ACC112 (cell line): ENCODE measurements at regions not wholly inside any gene's neighbourhood (a gene's known extent, or its start where the extent isn't known, plus 50 kb on each side); places are given as distances from the start of the nearest gene placed in this dataset.
A peak's percentile ranks its signal among the peaks of the same experiment; 100 is the strongest.

Experiments used
- H2AFZ ChIP-seq: fragments of 200-600 bp; sonication (generic); one replicate; pipeline ENCODE4 v1.6.0; 2017; ENCODE audit warnings: antibody characterized with exemption, low read length; ENCODE audit not compliant: unreplicated experiment
- H3K27ac ChIP-seq: fragments of 200-600 bp; sonication (generic); 2 replicates; pipeline ENCODE4 v1.5.1; 2014; ENCODE audit warnings: low read depth, mild to moderate bottlenecking, antibody characterized with exemption, low read length, moderate library complexity
- H3K27me3 ChIP-seq: fragments of 200-600 bp; sonication (generic); 2 replicates; pipeline ENCODE4 v1.6.1; 2014; ENCODE audit warnings: mild to moderate bottlenecking, antibody characterized with exemption, low read length, moderate library complexity, mixed read lengths; ENCODE audit not compliant: insufficient read depth
- H3K36me3 ChIP-seq: fragments of 200-600 bp; sonication (generic); 2 replicates; pipeline ENCODE4 v1.6.1; 2016; ENCODE audit warnings: mild to moderate bottlenecking, antibody characterized with exemption, low read length, moderate library complexity, mixed read lengths; ENCODE audit not compliant: insufficient read depth
- H3K4me1 ChIP-seq: fragments of 200-600 bp; sonication (generic); one replicate; pipeline ENCODE4 v1.6.1; 2016; ENCODE audit warnings: low read length, mixed read lengths; ENCODE audit not compliant: insufficient read depth, unreplicated experiment, control insufficient read depth
- H3K4me3 ChIP-seq: fragments of 200-600 bp; sonication (generic); 2 replicates; pipeline ENCODE4 v1.5.1; 2014; ENCODE audit warnings: mild to moderate bottlenecking, low read depth, low read length
- H3K79me2 ChIP-seq: fragments of 200-600 bp; sonication (generic); one replicate; pipeline ENCODE4 v1.6.0; 2016; ENCODE audit warnings: low read length; ENCODE audit not compliant: control insufficient read depth, unreplicated experiment, insufficient read depth

DNA sequence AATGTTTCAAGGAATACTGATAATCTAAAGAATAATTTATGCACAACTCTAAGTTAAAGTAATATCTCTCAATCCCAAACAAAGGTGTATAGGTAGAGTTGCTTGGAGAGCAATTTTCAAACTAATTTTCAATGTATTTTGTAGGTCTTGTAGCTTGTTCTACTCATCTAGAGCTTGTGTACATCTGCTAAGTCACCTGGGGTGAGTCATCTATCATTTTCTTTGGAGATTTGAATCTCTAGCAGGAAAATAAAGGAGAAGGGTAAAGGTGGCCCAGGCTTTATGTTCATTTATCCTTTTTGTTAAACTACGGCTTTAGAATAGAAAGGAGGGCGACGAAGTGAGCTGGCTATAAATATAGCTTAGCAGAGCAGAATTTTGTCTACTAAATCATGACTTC is 76.8 kb upstream of the THUMPD2 start:
- Histone ChIP-seq H3K27ac (no peak overlapping the region), H3K27me3 (0 out of 2 replicates have a peak, but pooled peaks cover 2% of the 10 kb centered on the region), H3K4me1 (no peaks in the 10 kb centered on the region), H2AFZ (no peak overlapping the region), H3K4me3 (no peak overlapping the region), H3K36me3 (no peaks in the 10 kb centered on the region), H3K79me2 (no peaks in the 10 kb centered on the region)

DNA sequence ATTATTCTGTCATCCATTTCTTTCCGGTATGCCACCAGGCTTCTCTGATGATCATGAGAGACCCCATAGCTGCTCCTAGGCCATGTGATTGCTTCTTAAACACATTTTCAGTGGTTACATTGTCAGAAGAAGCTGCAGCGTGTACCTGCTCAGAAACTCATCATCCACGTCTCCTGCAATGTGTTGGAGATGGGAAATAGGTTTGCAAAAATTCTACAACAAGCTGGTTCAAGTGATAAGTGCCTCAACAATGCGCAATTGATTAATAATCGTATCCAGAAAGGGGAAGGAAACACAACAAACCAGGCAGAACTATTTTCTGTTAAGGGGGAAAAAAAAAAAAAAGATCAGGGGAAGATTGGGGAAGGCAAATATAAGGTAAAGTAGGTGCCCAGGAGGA is 75.7 kb upstream of the THUMPD2 start:
- 0 out of 2 replicates have a peak, but pooled peaks cover 2% of the 10 kb centered on the region for H3K27me3 ChIP-seq
- H3K36me3 ChIP-seq, result no peaks in the 10 kb centered on the region
- no peak overlapping the region for H2AFZ ChIP-seq
- no peaks in the 10 kb centered on the region for H3K79me2 ChIP-seq
- no peak overlapping the region for H3K4me3 ChIP-seq
- no peak overlapping the region for H3K27ac ChIP-seq
- H3K4me1 ChIP-seq, result no peaks in the 10 kb centered on the region

DNA sequence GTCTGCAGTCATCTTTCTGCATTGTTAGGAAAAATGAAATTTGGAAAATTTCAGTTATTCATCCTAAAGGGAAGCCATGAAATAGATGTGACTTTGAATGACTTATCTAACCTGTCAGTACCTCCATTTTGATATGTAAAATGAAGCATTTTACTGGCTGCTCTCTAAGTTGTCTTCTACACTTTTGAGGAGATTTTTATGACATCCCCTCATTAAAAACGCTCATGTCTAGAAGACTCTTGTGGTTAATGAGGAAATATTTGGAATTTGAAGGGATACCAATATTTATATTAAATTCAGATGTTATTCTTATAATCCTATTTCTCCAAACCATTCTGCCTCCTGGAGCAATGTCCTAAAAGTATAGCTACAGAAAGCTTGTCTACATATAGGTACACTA is 73.8 kb upstream of the THUMPD2 start:
- Histone ChIP-seq H3K4me1 (no peaks in the 10 kb centered on the region), H3K36me3 (no peaks in the 10 kb centered on the region), H3K79me2 (no peaks in the 10 kb centered on the region), H2AFZ (no peak overlapping the region), H3K4me3 (no peak overlapping the region), H3K27ac (no peak overlapping the region), H3K27me3 (no peaks in the 10 kb centered on the region)

DNA sequence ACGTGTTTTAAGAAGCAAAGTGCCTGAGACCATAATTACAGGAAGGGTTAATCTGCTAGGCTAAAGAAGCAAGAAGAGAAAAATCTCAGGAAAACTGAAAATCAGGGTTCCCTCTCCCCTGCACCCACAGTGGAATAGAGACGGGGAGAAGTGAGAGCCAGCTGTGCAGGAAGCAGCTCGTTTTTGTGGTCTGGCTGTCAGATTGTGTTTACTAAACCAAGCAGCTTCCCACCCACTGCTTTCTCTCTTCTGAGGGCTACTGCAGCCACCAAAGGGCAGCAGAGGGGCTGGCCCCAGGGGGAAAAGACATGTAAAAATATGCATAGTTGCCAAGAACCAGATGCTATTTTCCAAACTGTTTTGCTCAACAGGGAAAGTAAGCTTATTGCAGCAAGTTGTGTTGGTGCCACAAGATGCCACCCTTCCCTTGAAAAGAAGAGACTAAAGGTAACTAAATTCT is 72.6 kb upstream of the THUMPD2 start:
- no peaks in the 10 kb centered on the region for H3K27me3 ChIP-seq
- no peaks in the 10 kb centered on the region for H3K4me1 ChIP-seq
- peak overlapping the region; percentile 9 for H2AFZ ChIP-seq
- no peaks in the 10 kb centered on the region for H3K36me3 ChIP-seq
- no peak overlapping the region for H3K4me3 ChIP-seq
- no peaks in the 10 kb centered on the region for H3K79me2 ChIP-seq
- H3K27ac ChIP-seq, result no peak overlapping the region

GRCh38 chr2:39851251-39851650 is 72.2 kb upstream of the THUMPD2 start:
- Histone ChIP-seq H2AFZ (peak overlapping the region; percentile 9), H3K27ac (no peak overlapping the region), H3K36me3 (no peaks in the 10 kb centered on the region), H3K27me3 (no peaks in the 10 kb centered on the region), H3K79me2 (no peaks in the 10 kb centered on the region), H3K4me3 (no peak overlapping the region), H3K4me1 (no peaks in the 10 kb centered on the region)

DNA sequence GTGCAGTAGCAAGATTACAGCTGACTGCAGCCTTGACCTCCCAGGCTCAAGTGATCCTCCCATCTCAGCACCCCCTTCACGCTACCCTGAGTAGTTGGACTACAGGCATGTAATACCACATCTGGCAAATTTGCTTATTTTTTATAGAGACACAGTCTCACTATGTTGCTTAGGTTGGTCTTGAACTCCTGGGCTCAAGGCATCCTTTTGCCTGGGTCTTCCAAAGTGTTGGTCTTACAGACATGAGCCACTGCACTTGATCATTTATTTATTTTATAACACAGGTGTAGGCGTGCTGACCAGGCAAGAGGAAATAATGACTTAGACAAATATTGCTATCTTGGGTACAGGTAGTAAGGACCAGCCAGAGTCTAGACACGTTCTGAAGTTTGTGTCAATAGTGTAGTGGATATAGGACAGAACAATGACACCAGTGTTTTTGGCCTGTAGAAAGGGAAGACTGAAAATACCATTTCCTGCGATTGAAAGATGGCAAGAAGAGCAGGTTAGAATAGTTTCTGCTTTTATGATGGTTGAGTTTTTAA is 71.0 kb upstream of the THUMPD2 start:
- no peaks in the 10 kb centered on the region for H3K4me1 ChIP-seq
- no peak overlapping the region for H2AFZ ChIP-seq
- no peak overlapping the region for H3K4me3 ChIP-seq
- H3K79me2 ChIP-seq, result no peaks in the 10 kb centered on the region
- no peak overlapping the region for H3K27ac ChIP-seq
- no peaks in the 10 kb centered on the region for H3K27me3 ChIP-seq
- no peaks in the 10 kb centered on the region for H3K36me3 ChIP-seq

DNA sequence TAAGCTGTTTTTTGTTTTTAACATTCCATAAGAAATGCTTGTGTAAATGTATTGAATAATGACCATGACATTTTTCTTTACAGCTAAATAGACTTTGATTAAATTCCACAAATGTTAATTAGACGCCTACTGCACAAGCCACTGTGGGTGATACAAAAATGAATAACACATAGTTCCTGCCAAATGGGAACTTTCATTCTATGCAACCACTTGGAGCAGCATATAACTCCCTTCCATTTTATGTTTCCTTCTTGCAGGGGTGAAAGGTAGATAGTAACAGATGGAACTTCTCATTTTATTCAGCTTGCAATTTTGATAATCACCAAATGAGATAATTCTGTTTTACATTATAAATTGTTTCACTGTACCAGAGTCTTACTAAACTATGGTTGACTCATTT is 70.0 kb upstream of the THUMPD2 start:
- Histone ChIP-seq H3K4me3 (no peak overlapping the region), H3K79me2 (no peaks in the 10 kb centered on the region), H3K4me1 (no peaks in the 10 kb centered on the region), H3K27ac (no peak overlapping the region), H3K36me3 (no peaks in the 10 kb centered on the region), H3K27me3 (no peaks in the 10 kb centered on the region), H2AFZ (no peak overlapping the region)

GRCh38 chr2:39845460-39846146 is 66.5 kb upstream of the THUMPD2 start:
- H3K79me2 ChIP-seq, result no peaks in the 10 kb centered on the region
- H3K4me1 ChIP-seq, result no peaks in the 10 kb centered on the region
- H2AFZ ChIP-seq, result no peak overlapping the region
- no peak overlapping the region for H3K27ac ChIP-seq
- no peaks in the 10 kb centered on the region for H3K27me3 ChIP-seq
- H3K4me3 ChIP-seq, result no peak overlapping the region
- no peaks in the 10 kb centered on the region for H3K36me3 ChIP-seq

- H2AFZ ChIP-seq, result no peak overlapping the region
- H3K79me2 ChIP-seq, result no peaks in the 10 kb centered on the region
- no peak overlapping the region for H3K4me3 ChIP-seq
- H3K27me3 ChIP-seq, result no peaks in the 10 kb centered on the region
- H3K27ac ChIP-seq, result no peak overlapping the region
- H3K4me1 ChIP-seq, result no peaks in the 10 kb centered on the region
- H3K36me3 ChIP-seq, result no peaks in the 10 kb centered on the region
Measured at GRCh38 chr2:39839261-39839848, 60.3 kb upstream of the THUMPD2 start.

DNA sequence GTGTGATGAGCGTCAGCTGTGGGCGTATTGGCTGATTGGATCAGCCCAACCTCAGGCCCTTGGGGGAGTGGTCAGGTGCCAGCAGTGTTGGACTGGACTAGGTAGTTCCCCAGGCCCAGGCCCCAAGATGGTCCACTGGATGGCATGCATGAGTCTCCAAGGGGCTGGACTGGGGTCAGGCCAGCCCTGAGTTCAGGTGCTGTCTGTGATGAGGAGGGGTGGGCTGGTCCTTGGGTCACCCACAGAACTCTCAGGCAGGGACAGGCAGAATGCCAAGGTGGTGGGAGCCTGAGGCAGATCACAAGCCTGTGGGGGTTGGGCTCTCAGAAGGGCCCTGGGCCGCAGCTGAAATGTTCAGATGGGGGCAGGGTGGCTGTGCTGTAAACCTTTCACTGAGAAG is 59.5 kb upstream of the THUMPD2 start:
- Histone ChIP-seq H3K4me3 (no peak overlapping the region), H2AFZ (no peak overlapping the region), H3K27ac (no peak overlapping the region), H3K79me2 (no peaks in the 10 kb centered on the region), H3K36me3 (no peaks in the 10 kb centered on the region), H3K4me1 (no peaks in the 10 kb centered on the region), H3K27me3 (no peaks in the 10 kb centered on the region)
